ES-I3 (cell line): ENCODE measurements at regions not wholly inside any gene's neighbourhood (a gene's known extent, or its start where the extent isn't known, plus 50 kb on each side); places are given as distances from the start of the nearest gene placed in this dataset.

Source experiments
- H3K36me3 ChIP-seq: 2 replicates; pipeline ENCODE4 v1.6.1; 2013; ENCODE audit warnings: mild to moderate bottlenecking, low read length, control low read depth, moderate library complexity; ENCODE audit not compliant: insufficient read depth
- H3K4me1 ChIP-seq: 2 replicates; pipeline ENCODE4 v1.6.1; 2013; ENCODE audit warnings: mild to moderate bottlenecking, control low read depth, low read length; ENCODE audit not compliant: insufficient read depth
- H3K9ac ChIP-seq: 2 replicates; pipeline ENCODE4 v1.6.1; 2013; ENCODE audit warnings: low read depth, mild to moderate bottlenecking, low read length, moderate library complexity
- H3K9me3 ChIP-seq: 2 replicates; pipeline ENCODE4 v1.6.1; 2013; ENCODE audit warnings: mild to moderate bottlenecking, low read length, moderate library complexity; ENCODE audit not compliant: control insufficient read depth, insufficient read depth

DNA sequence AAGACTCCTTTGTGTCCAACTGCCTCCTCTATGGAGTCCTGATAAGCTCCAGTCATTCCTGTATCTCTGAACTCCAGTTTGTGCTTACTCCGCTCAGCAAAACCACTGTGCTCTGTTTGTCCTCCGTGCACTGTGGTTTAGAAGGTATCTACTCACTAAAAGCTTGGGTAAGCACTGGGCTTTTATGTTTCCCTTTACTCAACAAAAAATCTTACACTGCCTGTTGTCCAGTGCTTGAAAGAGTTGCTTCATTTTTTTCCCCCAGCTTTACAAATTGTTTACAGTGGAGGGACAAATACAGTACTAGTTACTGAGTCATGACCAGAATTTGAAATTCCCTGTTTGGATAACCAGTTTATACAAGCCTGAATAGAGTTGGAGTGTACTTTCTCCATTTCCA, 545.3 kb upstream of the FAT1 start:
- H3K9ac ChIP-seq, result no peak overlapping the region
- no peaks in the 10 kb centered on the region for H3K4me1 ChIP-seq
- no peaks in the 10 kb centered on the region for H3K9me3 ChIP-seq
- no peaks in the 10 kb centered on the region for H3K36me3 ChIP-seq

GRCh38 chr4:187270154-187270553, 546.5 kb upstream of the FAT1 start:
- Histone ChIP-seq H3K9me3 (no peaks in the 10 kb centered on the region), H3K4me1 (no peaks in the 10 kb centered on the region), H3K9ac (no peak overlapping the region), H3K36me3 (no peaks in the 10 kb centered on the region)

DNA sequence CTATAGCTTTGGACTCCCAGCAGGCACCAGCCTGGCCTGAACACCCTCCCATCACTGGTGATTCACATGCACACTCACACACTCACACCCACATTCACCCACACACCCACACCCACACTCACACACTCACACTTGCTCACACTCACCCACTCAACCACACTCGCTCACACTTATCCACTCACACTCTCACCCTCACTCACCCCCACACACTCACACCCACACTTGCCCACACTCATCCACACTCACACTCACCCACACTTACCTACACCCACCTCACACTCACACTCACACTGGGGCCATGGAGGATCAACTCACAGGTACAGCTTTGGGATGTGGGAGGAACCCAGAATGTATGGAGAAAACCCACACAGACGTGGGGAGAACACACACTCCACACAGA, 548.2 kb upstream of the FAT1 start:
- no peaks in the 10 kb centered on the region for H3K36me3 ChIP-seq
- no peaks in the 10 kb centered on the region for H3K9me3 ChIP-seq
- H3K9ac ChIP-seq, result no peak overlapping the region
- H3K4me1 ChIP-seq, result no peaks in the 10 kb centered on the region

- no peak overlapping the region for H3K9ac ChIP-seq
- no peaks in the 10 kb centered on the region for H3K9me3 ChIP-seq
- H3K36me3 ChIP-seq, result no peaks in the 10 kb centered on the region
Observed at GRCh38 chr4:187274153-187274552, 550.5 kb upstream of the FAT1 start.

DNA sequence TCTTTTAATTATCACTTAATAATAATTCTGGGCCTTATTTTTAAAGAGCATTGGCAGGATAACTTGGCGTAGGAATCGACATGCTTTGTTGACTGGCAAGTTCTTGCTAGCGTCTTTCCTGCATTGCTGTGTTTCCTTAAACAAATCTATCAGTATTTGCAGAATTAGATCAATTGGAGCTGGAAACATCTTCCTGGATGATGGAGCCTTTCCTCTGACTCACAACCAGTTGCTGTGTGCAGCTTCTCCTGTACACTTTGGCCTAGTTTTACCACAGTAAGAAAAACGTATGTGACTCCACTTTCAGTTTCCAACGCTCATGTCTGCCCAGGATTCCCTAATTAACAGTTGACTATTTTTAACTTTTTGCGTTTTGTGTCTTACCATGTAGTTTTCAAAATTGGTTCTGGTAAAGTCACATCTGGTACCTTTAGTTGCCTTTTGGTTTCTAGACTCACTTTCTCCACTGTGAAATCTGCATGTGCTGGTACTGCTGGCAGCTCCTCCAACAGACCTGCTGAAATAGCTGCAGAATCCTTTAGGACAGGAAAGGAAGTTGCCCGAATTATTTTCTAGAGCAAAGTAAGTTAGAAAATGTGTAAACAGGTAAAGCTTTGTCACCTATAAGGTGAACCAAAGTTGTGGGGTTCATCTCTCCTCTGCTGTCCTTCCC, 553.2 kb upstream of the FAT1 start:
- H3K4me1 ChIP-seq, result no peaks in the 10 kb centered on the region
- H3K36me3 ChIP-seq, result no peaks in the 10 kb centered on the region
- no peak overlapping the region for H3K9ac ChIP-seq
- no peaks in the 10 kb centered on the region for H3K9me3 ChIP-seq

More at GRCh38 chr4:187274153-187274552, 550.5 kb upstream of the FAT1 start:
- H3K4me1 ChIP-seq, result no peaks in the 10 kb centered on the region

DNA sequence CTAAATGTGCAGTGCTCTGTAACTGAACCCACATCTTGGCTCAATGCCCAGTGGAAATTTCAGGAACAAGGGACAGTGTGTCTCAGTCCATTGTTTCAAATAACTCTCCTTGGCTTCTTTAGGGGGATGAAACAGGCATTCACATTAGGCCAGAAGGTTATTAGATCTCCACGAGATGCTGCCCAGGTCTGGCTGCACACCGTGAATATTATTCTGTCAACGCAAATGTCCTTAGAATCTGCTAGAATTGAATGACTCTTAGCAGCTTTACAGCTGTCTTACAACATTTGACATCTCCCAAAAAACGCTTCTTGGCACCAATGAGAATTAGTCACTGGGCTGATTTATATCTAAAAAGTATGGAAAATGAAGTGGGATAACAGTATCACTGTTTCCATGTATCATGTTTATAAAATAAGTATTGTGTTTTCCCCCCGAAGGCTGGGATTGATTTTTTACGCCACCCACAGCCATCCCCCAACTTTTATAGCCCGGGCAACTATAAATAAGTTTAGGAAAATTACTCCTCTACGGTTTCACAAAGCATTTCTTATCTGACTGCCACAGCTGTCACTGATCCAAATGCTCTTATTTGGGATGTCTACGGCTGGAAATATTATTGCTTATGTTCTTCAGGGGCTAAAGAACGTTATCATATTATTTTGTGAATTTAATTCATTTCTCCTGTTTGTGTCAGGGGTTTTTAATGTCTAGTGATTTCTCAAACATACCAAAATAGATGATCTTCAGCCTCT, 559.7 kb upstream of the FAT1 start:
- peaks cover 3% of the 10 kb centered on the region; the same call in 1 of the 2 replicates for H3K4me1 ChIP-seq
- no peak overlapping the region for H3K9ac ChIP-seq
- no peaks in the 10 kb centered on the region for H3K36me3 ChIP-seq
- H3K9me3 ChIP-seq, result no peaks in the 10 kb centered on the region

GRCh38 chr4:187286525-187286924, 562.9 kb upstream of the FAT1 start:
- peaks cover 3% of the 10 kb centered on the region; the same call in 1 of the 2 replicates for H3K4me1 ChIP-seq
- H3K9ac ChIP-seq, result no peak overlapping the region
- H3K9me3 ChIP-seq, result no peaks in the 10 kb centered on the region
- no peaks in the 10 kb centered on the region for H3K36me3 ChIP-seq

- H3K9ac ChIP-seq, result no peak overlapping the region
- no peaks in the 10 kb centered on the region for H3K36me3 ChIP-seq
- peaks cover 3% of the 10 kb centered on the region; the same call in 1 of the 2 replicates for H3K4me1 ChIP-seq
- H3K9me3 ChIP-seq, result no peaks in the 10 kb centered on the region
Observed at GRCh38 chr4:187289371-187289770, 565.7 kb upstream of the FAT1 start.

GRCh38 chr4:187294861-187295260, 571.2 kb upstream of the FAT1 start:
- Histone ChIP-seq H3K9ac (no peak overlapping the region), H3K9me3 (no peaks in the 10 kb centered on the region), H3K4me1 (no peaks in the 10 kb centered on the region), H3K36me3 (no peaks in the 10 kb centered on the region)

GRCh38 chr4:187301923-187302322, 578.3 kb upstream of the FAT1 start:
- Histone ChIP-seq H3K9ac (no peak overlapping the region), H3K9me3 (no peaks in the 10 kb centered on the region), H3K4me1 (no peaks in the 10 kb centered on the region), H3K36me3 (no peaks in the 10 kb centered on the region)

DNA sequence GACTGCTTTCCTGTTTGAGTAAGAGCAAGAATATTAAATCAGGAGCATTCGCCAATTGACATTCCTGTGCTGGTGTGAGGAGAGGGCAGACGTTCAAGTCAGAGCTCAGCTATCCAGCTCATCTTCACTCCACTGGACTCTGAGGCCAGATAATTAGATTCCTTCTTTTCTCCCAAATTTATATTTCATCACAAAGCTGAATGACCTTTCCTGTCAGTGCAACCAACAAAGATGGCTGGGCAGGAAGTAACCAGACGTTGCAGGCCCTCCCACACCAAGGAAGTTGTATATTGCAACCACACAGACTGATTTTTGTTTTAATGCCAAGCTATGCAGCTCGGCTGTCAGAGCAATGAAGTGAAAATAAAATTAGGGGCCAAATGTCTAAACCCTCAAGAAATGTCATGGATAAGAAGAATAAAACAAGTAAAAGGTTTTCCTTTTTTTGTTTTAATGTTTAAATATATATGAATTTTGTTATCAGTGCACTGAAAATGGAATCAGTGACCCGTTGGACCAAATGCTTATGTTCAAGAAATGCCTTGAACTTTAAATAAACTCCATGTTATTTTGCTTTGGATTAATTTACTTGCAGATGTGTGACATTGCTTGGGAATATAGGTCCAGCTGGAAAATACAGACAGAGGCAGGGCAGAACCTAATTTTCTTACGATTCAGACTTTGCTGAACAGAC, 578.9 kb upstream of the FAT1 start:
- Histone ChIP-seq H3K4me1 (no peaks in the 10 kb centered on the region), H3K36me3 (no peaks in the 10 kb centered on the region), H3K9ac (no peak overlapping the region)

GRCh38 chr4:187304133-187304532, 580.5 kb upstream of the FAT1 start:
- Histone ChIP-seq H3K4me1 (no peaks in the 10 kb centered on the region), H3K9me3 (no peaks in the 10 kb centered on the region), H3K9ac (no peak overlapping the region), H3K36me3 (no peaks in the 10 kb centered on the region)

More for the DNA sequence above, 578.9 kb upstream of the FAT1 start:
- H3K9me3 ChIP-seq, result no peaks in the 10 kb centered on the region

DNA sequence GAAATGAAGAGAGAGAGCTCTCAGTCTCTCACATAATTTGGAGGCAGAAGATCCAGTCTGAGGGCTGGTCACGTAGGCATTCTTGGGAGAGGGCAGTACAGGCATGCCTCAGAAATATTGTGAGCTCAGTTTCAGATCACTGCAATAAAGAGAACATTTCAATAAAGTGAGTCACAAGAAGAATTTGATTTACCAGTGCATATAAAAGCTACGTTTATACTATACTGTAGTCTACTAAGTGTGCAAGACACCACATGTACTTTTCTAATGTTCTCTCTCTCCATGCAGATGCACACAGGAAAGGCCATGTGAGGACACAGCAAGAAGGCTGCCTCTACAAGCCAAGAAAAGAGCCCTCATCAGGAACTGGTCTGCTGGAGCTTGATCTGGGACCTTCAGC, 583.5 kb upstream of the FAT1 start:
- Histone ChIP-seq H3K36me3 (no peaks in the 10 kb centered on the region), H3K9ac (no peak overlapping the region), H3K4me1 (no peaks in the 10 kb centered on the region), H3K9me3 (no peaks in the 10 kb centered on the region)

GRCh38 chr4:187309456-187309855, 585.8 kb upstream of the FAT1 start:
- H3K4me1 ChIP-seq, result no peaks in the 10 kb centered on the region
- no peaks in the 10 kb centered on the region for H3K36me3 ChIP-seq
- no peaks in the 10 kb centered on the region for H3K9me3 ChIP-seq
- no peak overlapping the region for H3K9ac ChIP-seq

- Histone ChIP-seq H3K9ac (no peak overlapping the region), H3K9me3 (no peaks in the 10 kb centered on the region), H3K36me3 (no peaks in the 10 kb centered on the region), H3K4me1 (no peaks in the 10 kb centered on the region)
Observed at GRCh38 chr4:187312299-187312698, 588.6 kb upstream of the FAT1 start.
